ENCODE measurements at regions not wholly inside any gene's neighbourhood (a gene's known extent, or its start where the extent isn't known, plus 50 kb on each side); places are given as distances from the start of the nearest gene placed in this dataset.
"Not testable (repeated sequence)": the region's sequence is repeated elsewhere in the genome, so short reads cannot be mapped to it uniquely, and the experiment has no call there.

- Histone ChIP-seq H3K36me3 (ENCODE audit: control insufficient read depth in 3 of 3, insufficient read depth in 3 of 3, low read length in 3 of 3) (no peaks in the 10 kb centered on the region), H3K9ac (ENCODE audit: low read depth in 1 of 3, low read length in 3 of 3) (no peak overlapping the region), H3K27me3 (ENCODE audit: control insufficient read depth in 3 of 3, insufficient read depth in 3 of 3, low read length in 3 of 3) (no peaks in the 10 kb centered on the region), H3K4me1 (ENCODE audit: control insufficient read depth in 3 of 3, insufficient read depth in 3 of 3, low read length in 3 of 3) (no peaks in the 10 kb centered on the region), H3K9me3 (ENCODE audit: control insufficient read depth in 3 of 3, low read length in 3 of 3) (no peaks in the 10 kb centered on the region), H3K4me3 (ENCODE audit: low read length in 3 of 3) (no peak overlapping the region), H3K27ac (ENCODE audit: low read depth, low read length) (no peak overlapping the region)
Observed at GRCh38 chr1:230561570-230561969, 80.7 kb upstream of the COG2 start.

- Histone ChIP-seq H3K4me1 (ENCODE audit: control insufficient read depth in 3 of 3, insufficient read depth in 3 of 3, low read length in 3 of 3) (no peaks in the 10 kb centered on the region), H3K9me3 (ENCODE audit: control insufficient read depth in 3 of 3, low read length in 3 of 3) (no peaks in the 10 kb centered on the region), H3K4me3 (ENCODE audit: low read length in 3 of 3) (no peak overlapping the region), H3K9ac (ENCODE audit: low read depth in 1 of 3, low read length in 3 of 3) (no peak overlapping the region), H3K36me3 (ENCODE audit: control insufficient read depth in 3 of 3, insufficient read depth in 3 of 3, low read length in 3 of 3) (no peaks in the 10 kb centered on the region), H3K27ac (ENCODE audit: low read depth, low read length) (no peak overlapping the region), H3K27me3 (ENCODE audit: control insufficient read depth in 3 of 3, insufficient read depth in 3 of 3, low read length in 3 of 3) (peaks cover 0 to 3% (median 0%) of the 10 kb centered on the region in 3 donors)
Observed at GRCh38 chr1:230558324-230558723, 84.0 kb upstream of the COG2 start.

- no peak overlapping the region for H3K27ac ChIP-seq (ENCODE audit: low read depth, low read length)
Observed at GRCh38 chr1:230556453-230556852, 85.8 kb upstream of the COG2 start.

GRCh38 chr1:230555814-230556213 is 86.5 kb upstream of the COG2 start:
- Histone ChIP-seq H3K36me3 (ENCODE audit: control insufficient read depth in 3 of 3, insufficient read depth in 3 of 3, low read length in 3 of 3) (no peaks in the 10 kb centered on the region), H3K27me3 (ENCODE audit: control insufficient read depth in 3 of 3, insufficient read depth in 3 of 3, low read length in 3 of 3) (peaks cover 0 to 3% (median 0%) of the 10 kb centered on the region in 3 donors), H3K9ac (ENCODE audit: low read depth in 1 of 3, low read length in 3 of 3) (no peak overlapping the region), H3K27ac (ENCODE audit: low read depth, low read length) (no peak overlapping the region), H3K4me3 (ENCODE audit: low read length in 3 of 3) (no peak overlapping the region), H3K9me3 (ENCODE audit: control insufficient read depth in 3 of 3, low read length in 3 of 3) (no peaks in the 10 kb centered on the region), H3K4me1 (ENCODE audit: control insufficient read depth in 3 of 3, insufficient read depth in 3 of 3, low read length in 3 of 3) (no peaks in the 10 kb centered on the region)

More at GRCh38 chr1:230556453-230556852, 85.8 kb upstream of the COG2 start:
- Histone ChIP-seq H3K9ac (ENCODE audit: low read depth in 1 of 3, low read length in 3 of 3) (no peak overlapping the region), H3K27me3 (ENCODE audit: control insufficient read depth in 3 of 3, insufficient read depth in 3 of 3, low read length in 3 of 3) (peaks cover 0 to 3% (median 0%) of the 10 kb centered on the region in 3 donors), H3K36me3 (ENCODE audit: control insufficient read depth in 3 of 3, insufficient read depth in 3 of 3, low read length in 3 of 3) (no peaks in the 10 kb centered on the region), H3K4me1 (ENCODE audit: control insufficient read depth in 3 of 3, insufficient read depth in 3 of 3, low read length in 3 of 3) (no peaks in the 10 kb centered on the region), H3K4me3 (ENCODE audit: low read length in 3 of 3) (no peak overlapping the region), H3K9me3 (ENCODE audit: control insufficient read depth in 3 of 3, low read length in 3 of 3) (no peaks in the 10 kb centered on the region)

- Histone ChIP-seq H3K9me3 (ENCODE audit: control insufficient read depth in 3 of 3, low read length in 3 of 3) (no peaks in the 10 kb centered on the region), H3K27me3 (ENCODE audit: control insufficient read depth in 3 of 3, insufficient read depth in 3 of 3, low read length in 3 of 3) (peaks cover 0 to 3% (median 0%) of the 10 kb centered on the region in 3 donors), H3K4me1 (ENCODE audit: control insufficient read depth in 3 of 3, insufficient read depth in 3 of 3, low read length in 3 of 3) (no peaks in the 10 kb centered on the region), H3K9ac (ENCODE audit: low read depth in 1 of 3, low read length in 3 of 3) (no peak overlapping the region), H3K4me3 (ENCODE audit: low read length in 3 of 3) (no peak overlapping the region), H3K27ac (ENCODE audit: low read depth, low read length) (no peak overlapping the region), H3K36me3 (ENCODE audit: control insufficient read depth in 3 of 3, insufficient read depth in 3 of 3, low read length in 3 of 3) (no peaks in the 10 kb centered on the region)
Observed at GRCh38 chr1:230552880-230553279, 89.4 kb upstream of the COG2 start.

- not testable (repeated sequence) for H3K36me3 ChIP-seq (ENCODE audit: control insufficient read depth in 3 of 3, insufficient read depth in 3 of 3, low read length in 3 of 3); H3K4me1 ChIP-seq (ENCODE audit: control insufficient read depth in 3 of 3, insufficient read depth in 3 of 3, low read length in 3 of 3); H3K9ac ChIP-seq (ENCODE audit: low read depth in 1 of 3, low read length in 3 of 3); H3K27ac ChIP-seq (ENCODE audit: low read depth, low read length); H3K4me3 ChIP-seq (ENCODE audit: low read length in 3 of 3); H3K9me3 ChIP-seq (ENCODE audit: control insufficient read depth in 3 of 3, low read length in 3 of 3); H3K27me3 ChIP-seq (ENCODE audit: control insufficient read depth in 3 of 3, insufficient read depth in 3 of 3, low read length in 3 of 3)
Observed at GRCh38 chr1:230550945-230551344, 91.3 kb upstream of the COG2 start.

- H3K27me3 ChIP-seq (ENCODE audit: control insufficient read depth in 3 of 3, insufficient read depth in 3 of 3, low read length in 3 of 3), result peaks cover 0 to 3% (median 3%) of the 10 kb centered on the region in 3 donors
- H3K4me3 ChIP-seq (ENCODE audit: low read length in 3 of 3), result no peak overlapping the region
- H3K27ac ChIP-seq (ENCODE audit: low read depth, low read length), result no peak overlapping the region
- no peak overlapping the region for H3K9ac ChIP-seq (ENCODE audit: low read depth in 1 of 3, low read length in 3 of 3)
- H3K9me3 ChIP-seq (ENCODE audit: control insufficient read depth in 3 of 3, low read length in 3 of 3), result no peaks in the 10 kb centered on the region
- H3K36me3 ChIP-seq (ENCODE audit: control insufficient read depth in 3 of 3, insufficient read depth in 3 of 3, low read length in 3 of 3), result no peaks in the 10 kb centered on the region
- H3K4me1 ChIP-seq (ENCODE audit: control insufficient read depth in 3 of 3, insufficient read depth in 3 of 3, low read length in 3 of 3), result no peaks in the 10 kb centered on the region
Observed at GRCh38 chr1:230550428-230550827, 91.9 kb upstream of the COG2 start.

- Histone ChIP-seq H3K4me1 (ENCODE audit: control insufficient read depth in 3 of 3, insufficient read depth in 3 of 3, low read length in 3 of 3) (no peaks in the 10 kb centered on the region), H3K36me3 (ENCODE audit: control insufficient read depth in 3 of 3, insufficient read depth in 3 of 3, low read length in 3 of 3) (no peaks in the 10 kb centered on the region), H3K27me3 (ENCODE audit: control insufficient read depth in 3 of 3, insufficient read depth in 3 of 3, low read length in 3 of 3) (peaks cover 0 to 3% (median 3%) of the 10 kb centered on the region in 3 donors), H3K4me3 (ENCODE audit: low read length in 3 of 3) (no peak overlapping the region), H3K9me3 (ENCODE audit: control insufficient read depth in 3 of 3, low read length in 3 of 3) (no peaks in the 10 kb centered on the region), H3K27ac (ENCODE audit: low read depth, low read length) (no peak overlapping the region), H3K9ac (ENCODE audit: low read depth in 1 of 3, low read length in 3 of 3) (no peak overlapping the region)
Observed at GRCh38 chr1:230549625-230550024, 92.7 kb upstream of the COG2 start.

GRCh38 chr1:230548997-230549396 is 93.3 kb upstream of the COG2 start:
- Histone ChIP-seq H3K4me3 (ENCODE audit: low read length in 3 of 3) (no peak overlapping the region), H3K4me1 (ENCODE audit: control insufficient read depth in 3 of 3, insufficient read depth in 3 of 3, low read length in 3 of 3) (no peaks in the 10 kb centered on the region), H3K36me3 (ENCODE audit: control insufficient read depth in 3 of 3, insufficient read depth in 3 of 3, low read length in 3 of 3) (no peaks in the 10 kb centered on the region), H3K27me3 (ENCODE audit: control insufficient read depth in 3 of 3, insufficient read depth in 3 of 3, low read length in 3 of 3) (peaks cover 0 to 3% (median 1%) of the 10 kb centered on the region in 3 donors), H3K9me3 (ENCODE audit: control insufficient read depth in 3 of 3, low read length in 3 of 3) (no peaks in the 10 kb centered on the region), H3K9ac (ENCODE audit: low read depth in 1 of 3, low read length in 3 of 3) (no peak overlapping the region), H3K27ac (ENCODE audit: low read depth, low read length) (no peak overlapping the region)

GRCh38 chr1:230548357-230548756 is 93.9 kb upstream of the COG2 start:
- Histone ChIP-seq H3K4me3 (ENCODE audit: low read length in 3 of 3) (no peak overlapping the region), H3K9ac (ENCODE audit: low read depth in 1 of 3, low read length in 3 of 3) (no peak overlapping the region), H3K4me1 (ENCODE audit: control insufficient read depth in 3 of 3, insufficient read depth in 3 of 3, low read length in 3 of 3) (no peaks in the 10 kb centered on the region), H3K27me3 (ENCODE audit: control insufficient read depth in 3 of 3, insufficient read depth in 3 of 3, low read length in 3 of 3) (peaks cover 0 to 3% (median 0%) of the 10 kb centered on the region in 3 donors), H3K27ac (ENCODE audit: low read depth, low read length) (no peak overlapping the region), H3K9me3 (ENCODE audit: control insufficient read depth in 3 of 3, low read length in 3 of 3) (no peaks in the 10 kb centered on the region), H3K36me3 (ENCODE audit: control insufficient read depth in 3 of 3, insufficient read depth in 3 of 3, low read length in 3 of 3) (no peaks in the 10 kb centered on the region)

- no peaks in the 10 kb centered on the region for H3K9me3 ChIP-seq (ENCODE audit: control insufficient read depth in 3 of 3, low read length in 3 of 3)
- no peaks in the 10 kb centered on the region for H3K4me1 ChIP-seq (ENCODE audit: control insufficient read depth in 3 of 3, insufficient read depth in 3 of 3, low read length in 3 of 3)
- no peak overlapping the region for H3K9ac ChIP-seq (ENCODE audit: low read depth in 1 of 3, low read length in 3 of 3)
- no peak overlapping the region for H3K4me3 ChIP-seq (ENCODE audit: low read length in 3 of 3)
- no peak overlapping the region for H3K27ac ChIP-seq (ENCODE audit: low read depth, low read length)
- H3K27me3 ChIP-seq (ENCODE audit: control insufficient read depth in 3 of 3, insufficient read depth in 3 of 3, low read length in 3 of 3), result peaks cover 0 to 3% (median 0%) of the 10 kb centered on the region in 3 donors
- no peaks in the 10 kb centered on the region for H3K36me3 ChIP-seq (ENCODE audit: control insufficient read depth in 3 of 3, insufficient read depth in 3 of 3, low read length in 3 of 3)
Observed at GRCh38 chr1:230545181-230545580, 97.1 kb upstream of the COG2 start.

Measured in skeletal muscle tissue (tissue), 3 donors.